PC-9 (cell line): ENCODE measurements at regions not wholly inside any gene's neighbourhood (a gene's known extent, or its start where the extent isn't known, plus 50 kb on each side); places are given as distances from the start of the nearest gene placed in this dataset.

Experiments used
- EZH2 ChIP-seq: fragments of 200-600 bp; sonication (generic); IDR thresholded peaks from 2 replicates; pipeline ENCODE4 v1.8.0; 2017; ENCODE audit warnings: antibody characterized with exemption, low read depth
- TF ChIP-seq, protein P1 (sequence below): fragments of 200-600 bp; sonication (generic); conservative IDR thresholded peaks from 2 replicates; pipeline ENCODE4 v1.6.1; 2017; ENCODE audit warnings: mixed run types, antibody characterized with exemption, mild to moderate bottlenecking, moderate library complexity

DNA sequence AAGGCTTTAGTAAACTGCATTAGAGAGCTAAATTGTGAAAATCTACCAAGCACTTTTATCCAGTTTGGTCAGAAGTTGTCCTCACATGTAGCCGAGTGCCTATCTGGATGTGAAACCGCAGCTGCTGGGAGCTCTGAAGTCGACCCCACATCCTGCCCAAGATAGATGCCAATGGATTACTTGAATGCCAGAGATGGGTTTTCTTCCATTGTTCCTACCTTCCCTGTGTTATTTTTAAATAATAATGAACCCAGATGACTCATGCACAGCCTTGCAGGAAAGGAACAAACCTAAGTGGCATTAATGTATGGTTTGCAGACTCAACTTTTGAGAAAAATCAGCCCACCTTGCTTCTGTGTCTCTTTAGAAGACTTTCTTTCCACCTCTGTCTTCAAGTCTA lies 408.5 kb downstream of the FBXO15 start:
- TF ChIP-seq, protein P1, sequence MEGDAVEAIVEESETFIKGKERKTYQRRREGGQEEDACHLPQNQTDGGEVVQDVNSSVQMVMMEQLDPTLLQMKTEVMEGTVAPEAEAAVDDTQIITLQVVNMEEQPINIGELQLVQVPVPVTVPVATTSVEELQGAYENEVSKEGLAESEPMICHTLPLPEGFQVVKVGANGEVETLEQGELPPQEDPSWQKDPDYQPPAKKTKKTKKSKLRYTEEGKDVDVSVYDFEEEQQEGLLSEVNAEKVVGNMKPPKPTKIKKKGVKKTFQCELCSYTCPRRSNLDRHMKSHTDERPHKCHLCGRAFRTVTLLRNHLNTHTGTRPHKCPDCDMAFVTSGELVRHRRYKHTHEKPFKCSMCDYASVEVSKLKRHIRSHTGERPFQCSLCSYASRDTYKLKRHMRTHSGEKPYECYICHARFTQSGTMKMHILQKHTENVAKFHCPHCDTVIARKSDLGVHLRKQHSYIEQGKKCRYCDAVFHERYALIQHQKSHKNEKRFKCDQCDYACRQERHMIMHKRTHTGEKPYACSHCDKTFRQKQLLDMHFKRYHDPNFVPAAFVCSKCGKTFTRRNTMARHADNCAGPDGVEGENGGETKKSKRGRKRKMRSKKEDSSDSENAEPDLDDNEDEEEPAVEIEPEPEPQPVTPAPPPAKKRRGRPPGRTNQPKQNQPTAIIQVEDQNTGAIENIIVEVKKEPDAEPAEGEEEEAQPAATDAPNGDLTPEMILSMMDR = no peak
- TF ChIP-seq EZH2 = no peak
